ENCODE measurements at regions not wholly inside any gene's neighbourhood (a gene's known extent, or its start where the extent isn't known, plus 50 kb on each side); places are given as distances from the start of the nearest gene placed in this dataset.

- H3K9me2 ChIP-seq (ENCODE audit: low read depth, low read length): no peaks in the 10 kb centered on the region
- no peaks in the 10 kb centered on the region for H3K4me1 ChIP-seq (ENCODE audit: insufficient read depth, low read length, severe bottlenecking)
- H2AFZ ChIP-seq (ENCODE audit: low read length): no peak overlapping the region
- H3K79me2 ChIP-seq (ENCODE audit: insufficient read depth, low read length): no peaks in the 10 kb centered on the region
- no peaks in the 10 kb centered on the region for H3K27me3 ChIP-seq (ENCODE audit: insufficient read depth, low read length)
- no peak overlapping the region for H3K9ac ChIP-seq (ENCODE audit: low read length)
- H3K36me3 ChIP-seq (ENCODE audit: insufficient read depth, low read length): no peaks in the 10 kb centered on the region
- no peaks in the 10 kb centered on the region for H4K20me1 ChIP-seq (ENCODE audit: insufficient read depth, low read length)
- H3F3A ChIP-seq (ENCODE audit: insufficient read depth, low read length): no peaks in the 10 kb centered on the region
- TF ChIP-seq EZH2 (IDR thresholded peaks at IDR 0.05; ENCODE audit: borderline replicate concordance, low read length) (no peak), CTCF (IDR thresholded peaks at IDR 0.05; ENCODE audit: low read length) (no peak)
- no peak overlapping the region for H3K4me3 ChIP-seq (ENCODE audit: low read depth, low read length, poor library complexity, severe bottlenecking)
- H3K9me3 ChIP-seq (ENCODE audit: low read length): no peaks in the 10 kb centered on the region
- no peak overlapping the region for H3K27ac ChIP-seq (ENCODE audit: low read depth, low read length, poor library complexity, severe bottlenecking)
- H3K4me2 ChIP-seq (ENCODE audit: low read length): no peak overlapping the region
Observed at GRCh38 chr7:136063326-136063666, 86.1 kb upstream of the MTPN start.

GRCh38 chr7:136062625-136063325 lies 85.6 kb upstream of the MTPN start:
- no peak overlapping the region for H3K27ac ChIP-seq (ENCODE audit: low read depth, low read length, poor library complexity, severe bottlenecking)
- H3K9ac ChIP-seq (ENCODE audit: low read length): no peak overlapping the region
- H3K36me3 ChIP-seq (ENCODE audit: insufficient read depth, low read length): no peaks in the 10 kb centered on the region
- TF ChIP-seq CTCF (IDR thresholded peaks at IDR 0.05; ENCODE audit: low read length) (no peak), EZH2 (IDR thresholded peaks at IDR 0.05; ENCODE audit: borderline replicate concordance, low read length) (no peak)
- H3K4me2 ChIP-seq (ENCODE audit: low read length): no peak overlapping the region
- no peaks in the 10 kb centered on the region for H3K27me3 ChIP-seq (ENCODE audit: insufficient read depth, low read length)
- no peaks in the 10 kb centered on the region for H3K4me1 ChIP-seq (ENCODE audit: insufficient read depth, low read length, severe bottlenecking)
- H3K4me3 ChIP-seq (ENCODE audit: low read depth, low read length, poor library complexity, severe bottlenecking): no peak overlapping the region
- no peaks in the 10 kb centered on the region for H3F3A ChIP-seq (ENCODE audit: insufficient read depth, low read length)
- H4K20me1 ChIP-seq (ENCODE audit: insufficient read depth, low read length): no peaks in the 10 kb centered on the region
- no peaks in the 10 kb centered on the region for H3K9me2 ChIP-seq (ENCODE audit: low read depth, low read length)
- H3K79me2 ChIP-seq (ENCODE audit: insufficient read depth, low read length): no peaks in the 10 kb centered on the region
- H2AFZ ChIP-seq (ENCODE audit: low read length): no peak overlapping the region
- no peaks in the 10 kb centered on the region for H3K9me3 ChIP-seq (ENCODE audit: low read length)

GRCh38 chr7:136061433-136061832 lies 84.3 kb upstream of the MTPN start:
- Histone ChIP-seq H3K27ac (ENCODE audit: low read depth, low read length, poor library complexity, severe bottlenecking) (no peak overlapping the region), H3K79me2 (ENCODE audit: insufficient read depth, low read length) (no peaks in the 10 kb centered on the region), H3K9ac (ENCODE audit: low read length) (no peak overlapping the region), H3F3A (ENCODE audit: insufficient read depth, low read length) (no peaks in the 10 kb centered on the region), H3K36me3 (ENCODE audit: insufficient read depth, low read length) (no peaks in the 10 kb centered on the region), H3K9me2 (ENCODE audit: low read depth, low read length) (no peaks in the 10 kb centered on the region), H3K27me3 (ENCODE audit: insufficient read depth, low read length) (no peaks in the 10 kb centered on the region), H3K9me3 (ENCODE audit: low read length) (no peaks in the 10 kb centered on the region), H3K4me1 (ENCODE audit: insufficient read depth, low read length, severe bottlenecking) (no peaks in the 10 kb centered on the region), H3K4me3 (ENCODE audit: low read depth, low read length, poor library complexity, severe bottlenecking) (no peak overlapping the region), H4K20me1 (ENCODE audit: insufficient read depth, low read length) (no peaks in the 10 kb centered on the region), H3K4me2 (ENCODE audit: low read length) (no peak overlapping the region), H2AFZ (ENCODE audit: low read length) (no peak overlapping the region)
- no peak for TF ChIP-seq EZH2 (IDR thresholded peaks at IDR 0.05; ENCODE audit: borderline replicate concordance, low read length)
- no peak for TF ChIP-seq CTCF (IDR thresholded peaks at IDR 0.05; ENCODE audit: low read length)

All from OCI-LY1 (cell line).